ENCODE measurements at regions not wholly inside any gene's neighbourhood (a gene's known extent, or its start where the extent isn't known, plus 50 kb on each side); places are given as distances from the start of the nearest gene placed in this dataset.

- no peak overlapping the region for H3K4me3 ChIP-seq (replicated peaks; ENCODE audit: insufficient read depth, low read length)
- TF ChIP-seq CTCF (IDR thresholded peaks at IDR 0.05; ENCODE audit: insufficient read depth, low read length): no peak
- peak; percentile 12 to 15 for DNase-seq (ENCODE audit: low read depth in 1 of 2, low spot score in 1 of 2)
- H3K27me3 ChIP-seq (ENCODE audit: insufficient read depth, poor library complexity, severe bottlenecking): no peaks in the 10 kb centered on the region
- H3K27ac ChIP-seq (replicated peaks): peak overlapping the region; percentile 34
Observed at GRCh38 chr16:65769776-65770438, 596.6 kb upstream of the CDH5 start.

- Histone ChIP-seq H3K27ac (replicated peaks) (peak overlapping the region; percentile 40), H3K4me3 (replicated peaks; ENCODE audit: insufficient read depth, low read length) (no peak overlapping the region), H3K27me3 (ENCODE audit: insufficient read depth, poor library complexity, severe bottlenecking) (no peaks in the 10 kb centered on the region)
- peak; percentile 38 to 76 for DNase-seq (ENCODE audit: low read depth in 1 of 2, low spot score in 1 of 2)
- TF ChIP-seq GABPA (IDR thresholded peaks at IDR 0.05; ENCODE audit: low read depth) (no peak), POLR2AphosphoS5 (IDR thresholded peaks at IDR 0.05; ENCODE audit: low read depth) (peak; percentile 85), SPI1 (IDR thresholded peaks at IDR 0.05; ENCODE audit: borderline replicate concordance, low read depth) (peak; percentile 12; the same call in 1 of the 2 replicates)
Observed at GRCh38 chr16:65769055-65769465, 597.4 kb upstream of the CDH5 start.

- no peaks in the 10 kb centered on the region for H3K27me3 ChIP-seq (ENCODE audit: insufficient read depth, poor library complexity, severe bottlenecking)
- TF ChIP-seq REST (IDR thresholded peaks at IDR 0.05; ENCODE audit: insufficient replicate concordance, low read depth) (no peak), GABPA (IDR thresholded peaks at IDR 0.05; ENCODE audit: low read depth) (no peak), SPI1 (IDR thresholded peaks at IDR 0.05; ENCODE audit: borderline replicate concordance, low read depth) (no peak), CTCF (IDR thresholded peaks at IDR 0.05; ENCODE audit: insufficient read depth, low read length) (no peak), POLR2AphosphoS5 (IDR thresholded peaks at IDR 0.05; ENCODE audit: low read depth) (no peak)
- H3K27ac ChIP-seq (replicated peaks): no peak overlapping the region
- DNase-seq (ENCODE audit: low read depth in 1 of 2, low spot score in 1 of 2): no peak
- H3K4me3 ChIP-seq (replicated peaks; ENCODE audit: insufficient read depth, low read length): no peak overlapping the region
Observed at GRCh38 chr16:65767125-65767524, 599.4 kb upstream of the CDH5 start.

- no peak; the same call in 1 of the 2 replicates for TF ChIP-seq SPI1 (IDR thresholded peaks at IDR 0.05; ENCODE audit: borderline replicate concordance, low read depth)
- TF ChIP-seq POLR2AphosphoS5 (IDR thresholded peaks at IDR 0.05; ENCODE audit: low read depth): peak; percentile 77
- no peak for TF ChIP-seq CTCF (IDR thresholded peaks at IDR 0.05; ENCODE audit: insufficient read depth, low read length)
- no peak for TF ChIP-seq REST (IDR thresholded peaks at IDR 0.05; ENCODE audit: insufficient replicate concordance, low read depth)
- no peak for TF ChIP-seq GABPA (IDR thresholded peaks at IDR 0.05; ENCODE audit: low read depth)
- peak; percentile 51 to 60 for DNase-seq (ENCODE audit: low read depth in 1 of 2, low spot score in 1 of 2)
- Histone ChIP-seq H3K27ac (replicated peaks) (peak overlapping the region; percentile 38), H3K4me3 (replicated peaks; ENCODE audit: insufficient read depth, low read length) (no peak overlapping the region), H3K27me3 (ENCODE audit: insufficient read depth, poor library complexity, severe bottlenecking) (no peaks in the 10 kb centered on the region)
Observed at GRCh38 chr16:65763640-65764305, 602.7 kb upstream of the CDH5 start.
